H1 (cell line): ENCODE measurements at regions not wholly inside any gene's neighbourhood (a gene's known extent, or its start where the extent isn't known, plus 50 kb on each side); places are given as distances from the start of the nearest gene placed in this dataset. TPM values are rescaled to one million over a fixed set of nuclear protein-coding genes. Genes with fewer than 3 reads are reported as not detected.

ENCODE experiments used
- small RNA-seq: library from polyadenylated mRNA; stranded (forward); fragments of <200 nt; extraction: miRNeasy Mini kit (QIAGEN cat#:217004); gene quantifications from one replicate; pipeline ENCODE3, GENCODE V24; 2013; ENCODE audit not compliant: insufficient read depth

Small RNA genes lying in the stretch of these regions (small RNA-seq; reads per million reads assigned to genes)
- not detected for gene RNA5SP56
